Ovary (tissue), 3 donors: ENCODE measurements at regions not wholly inside any gene's neighbourhood (a gene's known extent, or its start where the extent isn't known, plus 50 kb on each side); places are given as distances from the start of the nearest gene placed in this dataset.

Experiments used
- EP300 ChIP-seq: sonication (generic); formaldehyde crosslinking; IDR thresholded peaks from one replicate; pipeline ENCODE4 v1.6.1; 2017; ENCODE audit warnings: antibody characterized with exemption
- TF ChIP-seq, protein P1 (sequence below), 3 donors: fragments of 450-650 bp in 2 of 3; fragments of 200-600 bp in 1 of 3; IDR thresholded peaks; one replicate each; pipeline versions ENCODE4 v1.5.1 to v1.8.0; 2016 to 2022; ENCODE audit warnings: antibody characterized with exemption in 3 of 3, mild to moderate bottlenecking in 1 of 3
- donor health status: DM: no; HTN: no; CAD: no.

DNA sequence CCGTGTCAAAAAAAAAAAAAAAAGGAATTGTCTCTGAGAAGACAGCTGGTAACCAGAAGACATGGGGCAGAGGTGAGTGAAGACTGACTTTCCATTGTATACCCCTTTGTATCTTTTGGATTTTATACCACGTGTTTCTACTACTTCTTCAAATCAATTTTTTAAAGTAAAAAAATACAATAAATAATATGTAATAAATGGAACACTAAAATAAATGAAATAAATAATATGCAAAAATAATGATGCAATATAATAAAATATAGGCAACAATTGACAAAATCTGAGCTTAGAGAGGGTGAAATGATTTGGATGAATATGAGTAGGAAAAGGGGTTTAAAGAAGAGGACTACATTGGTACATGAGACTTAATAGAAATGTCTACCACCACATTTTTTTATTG is 155.8 kb downstream of the IL15 start:
- no peak for TF ChIP-seq EP300
- TF ChIP-seq, protein P1, sequence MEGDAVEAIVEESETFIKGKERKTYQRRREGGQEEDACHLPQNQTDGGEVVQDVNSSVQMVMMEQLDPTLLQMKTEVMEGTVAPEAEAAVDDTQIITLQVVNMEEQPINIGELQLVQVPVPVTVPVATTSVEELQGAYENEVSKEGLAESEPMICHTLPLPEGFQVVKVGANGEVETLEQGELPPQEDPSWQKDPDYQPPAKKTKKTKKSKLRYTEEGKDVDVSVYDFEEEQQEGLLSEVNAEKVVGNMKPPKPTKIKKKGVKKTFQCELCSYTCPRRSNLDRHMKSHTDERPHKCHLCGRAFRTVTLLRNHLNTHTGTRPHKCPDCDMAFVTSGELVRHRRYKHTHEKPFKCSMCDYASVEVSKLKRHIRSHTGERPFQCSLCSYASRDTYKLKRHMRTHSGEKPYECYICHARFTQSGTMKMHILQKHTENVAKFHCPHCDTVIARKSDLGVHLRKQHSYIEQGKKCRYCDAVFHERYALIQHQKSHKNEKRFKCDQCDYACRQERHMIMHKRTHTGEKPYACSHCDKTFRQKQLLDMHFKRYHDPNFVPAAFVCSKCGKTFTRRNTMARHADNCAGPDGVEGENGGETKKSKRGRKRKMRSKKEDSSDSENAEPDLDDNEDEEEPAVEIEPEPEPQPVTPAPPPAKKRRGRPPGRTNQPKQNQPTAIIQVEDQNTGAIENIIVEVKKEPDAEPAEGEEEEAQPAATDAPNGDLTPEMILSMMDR (IDR thresholded peaks at IDR 0.05), result no peak
